ENCODE measurements at regions not wholly inside any gene's neighbourhood (a gene's known extent, or its start where the extent isn't known, plus 50 kb on each side); places are given as distances from the start of the nearest gene placed in this dataset.

DNA sequence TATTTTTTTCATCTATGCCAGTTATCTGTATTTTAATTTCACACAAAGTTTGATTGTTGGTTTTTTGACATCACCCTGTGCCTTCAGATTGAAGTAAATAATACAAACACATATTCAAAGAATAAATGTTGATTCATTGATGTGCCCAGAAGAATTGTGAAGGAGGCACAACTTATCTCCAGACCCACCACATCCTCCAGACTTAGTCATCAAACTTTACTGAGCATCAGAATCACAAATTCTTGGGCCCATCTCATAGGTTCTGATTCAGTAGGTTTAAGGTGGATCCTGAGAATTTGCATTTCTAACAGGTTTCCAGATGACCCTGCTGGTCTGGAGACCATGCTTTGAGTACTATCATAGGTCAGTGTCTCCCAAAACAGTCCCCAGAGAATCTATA is 82.8 kb upstream of the PIK3C3 start:
- TF ChIP-seq, protein P1, sequence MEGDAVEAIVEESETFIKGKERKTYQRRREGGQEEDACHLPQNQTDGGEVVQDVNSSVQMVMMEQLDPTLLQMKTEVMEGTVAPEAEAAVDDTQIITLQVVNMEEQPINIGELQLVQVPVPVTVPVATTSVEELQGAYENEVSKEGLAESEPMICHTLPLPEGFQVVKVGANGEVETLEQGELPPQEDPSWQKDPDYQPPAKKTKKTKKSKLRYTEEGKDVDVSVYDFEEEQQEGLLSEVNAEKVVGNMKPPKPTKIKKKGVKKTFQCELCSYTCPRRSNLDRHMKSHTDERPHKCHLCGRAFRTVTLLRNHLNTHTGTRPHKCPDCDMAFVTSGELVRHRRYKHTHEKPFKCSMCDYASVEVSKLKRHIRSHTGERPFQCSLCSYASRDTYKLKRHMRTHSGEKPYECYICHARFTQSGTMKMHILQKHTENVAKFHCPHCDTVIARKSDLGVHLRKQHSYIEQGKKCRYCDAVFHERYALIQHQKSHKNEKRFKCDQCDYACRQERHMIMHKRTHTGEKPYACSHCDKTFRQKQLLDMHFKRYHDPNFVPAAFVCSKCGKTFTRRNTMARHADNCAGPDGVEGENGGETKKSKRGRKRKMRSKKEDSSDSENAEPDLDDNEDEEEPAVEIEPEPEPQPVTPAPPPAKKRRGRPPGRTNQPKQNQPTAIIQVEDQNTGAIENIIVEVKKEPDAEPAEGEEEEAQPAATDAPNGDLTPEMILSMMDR (IDR thresholded peaks at IDR 0.05; ENCODE audit: insufficient read depth, low read length, poor library complexity, severe bottlenecking), result no peak
- TF ChIP-seq EZH2phosphoT487 (conservative IDR thresholded peaks at IDR 0.05; ENCODE audit: low read length), result no peak

Data from SU-DHL-6 (cell line).